GM12873 (cell line): ENCODE measurements at regions not wholly inside any gene's neighbourhood (a gene's known extent, or its start where the extent isn't known, plus 50 kb on each side); places are given as distances from the start of the nearest gene placed in this dataset.

ENCODE experiments used
- TF ChIP-seq, protein P1 (sequence below): IDR thresholded peaks from 2 replicates; pipeline ENCODE4 v1.5.1; 2012; ENCODE audit warnings: low read depth, mild to moderate bottlenecking, moderate library complexity, low read length, control low read depth; ENCODE audit not compliant: insufficient read depth; ENCODE audit errors: missing control alignments

DNA sequence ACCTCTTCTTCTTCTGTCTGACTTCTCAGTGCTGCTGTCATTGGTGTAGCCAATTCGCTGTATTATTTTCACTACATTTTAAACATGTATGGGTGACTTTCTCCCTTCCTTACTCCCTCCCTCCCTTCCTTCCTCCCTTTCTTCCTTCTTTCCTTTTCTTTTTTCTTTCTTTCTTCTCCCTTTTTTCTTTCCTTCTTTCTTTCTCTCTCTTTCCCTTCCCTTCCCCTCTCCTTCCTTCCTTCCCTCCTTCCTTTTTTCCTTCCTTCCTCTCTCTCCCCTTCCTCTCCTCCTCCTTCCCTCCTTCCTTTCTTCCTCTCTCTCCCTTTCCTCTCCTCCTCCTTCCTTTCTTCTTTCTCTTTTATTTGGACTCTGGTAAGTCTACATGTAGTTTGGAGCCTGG, 240.8 kb downstream of the GATA3 start:
- TF ChIP-seq, protein P1, sequence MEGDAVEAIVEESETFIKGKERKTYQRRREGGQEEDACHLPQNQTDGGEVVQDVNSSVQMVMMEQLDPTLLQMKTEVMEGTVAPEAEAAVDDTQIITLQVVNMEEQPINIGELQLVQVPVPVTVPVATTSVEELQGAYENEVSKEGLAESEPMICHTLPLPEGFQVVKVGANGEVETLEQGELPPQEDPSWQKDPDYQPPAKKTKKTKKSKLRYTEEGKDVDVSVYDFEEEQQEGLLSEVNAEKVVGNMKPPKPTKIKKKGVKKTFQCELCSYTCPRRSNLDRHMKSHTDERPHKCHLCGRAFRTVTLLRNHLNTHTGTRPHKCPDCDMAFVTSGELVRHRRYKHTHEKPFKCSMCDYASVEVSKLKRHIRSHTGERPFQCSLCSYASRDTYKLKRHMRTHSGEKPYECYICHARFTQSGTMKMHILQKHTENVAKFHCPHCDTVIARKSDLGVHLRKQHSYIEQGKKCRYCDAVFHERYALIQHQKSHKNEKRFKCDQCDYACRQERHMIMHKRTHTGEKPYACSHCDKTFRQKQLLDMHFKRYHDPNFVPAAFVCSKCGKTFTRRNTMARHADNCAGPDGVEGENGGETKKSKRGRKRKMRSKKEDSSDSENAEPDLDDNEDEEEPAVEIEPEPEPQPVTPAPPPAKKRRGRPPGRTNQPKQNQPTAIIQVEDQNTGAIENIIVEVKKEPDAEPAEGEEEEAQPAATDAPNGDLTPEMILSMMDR = no peak

DNA sequence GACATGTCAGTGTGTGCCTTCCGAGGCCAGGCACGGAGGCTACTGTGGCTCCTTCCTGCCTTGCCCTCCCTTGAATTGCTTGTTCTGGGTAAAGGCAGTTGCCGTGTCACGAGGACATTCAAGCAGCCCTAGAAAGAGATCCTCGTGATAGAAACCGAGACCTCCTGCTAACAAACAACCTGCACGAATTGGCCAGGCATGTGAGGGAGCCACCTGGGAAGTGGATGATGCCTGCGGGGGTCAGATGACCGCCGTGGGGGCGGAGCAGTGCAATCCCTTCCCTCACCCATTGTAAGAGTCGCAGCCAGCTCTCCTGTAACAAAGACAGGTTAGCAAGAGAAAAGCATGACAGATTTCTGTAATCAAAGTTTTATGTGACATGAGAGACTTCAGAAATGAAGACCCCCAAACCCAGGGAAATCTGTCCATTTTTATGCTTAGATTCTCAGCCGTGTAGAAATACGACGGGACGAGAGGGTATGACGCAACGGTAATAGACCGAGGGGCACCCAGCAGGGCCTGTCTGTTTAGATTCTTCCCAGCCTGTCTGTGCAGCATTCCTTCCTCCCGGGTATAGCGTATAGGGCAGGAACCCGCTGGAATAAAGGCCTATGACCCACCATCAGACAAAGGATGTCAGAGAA, 241.7 kb downstream of the GATA3 start:
- TF ChIP-seq, protein P1 = no peak

DNA sequence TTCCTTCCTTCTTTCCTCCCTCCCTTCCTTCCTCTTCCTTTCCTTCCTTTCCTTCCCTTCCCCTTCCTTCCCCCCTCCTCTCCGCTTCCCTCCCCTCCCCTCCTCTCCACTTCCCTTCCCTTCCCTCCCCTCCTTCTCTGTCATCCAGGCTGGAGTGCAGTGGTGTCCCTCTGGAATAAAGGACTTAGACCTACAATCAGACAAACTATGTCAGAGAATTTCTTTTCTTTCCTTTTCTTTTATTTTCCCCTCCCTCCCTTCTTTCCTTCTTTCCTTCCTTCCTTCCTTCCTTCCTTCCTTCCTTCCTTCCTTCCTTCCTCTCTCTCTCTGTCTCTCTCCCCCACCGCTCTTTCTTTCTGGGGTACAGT, 242.2 kb downstream of the GATA3 start:
- TF ChIP-seq, protein P1 = no peak

DNA sequence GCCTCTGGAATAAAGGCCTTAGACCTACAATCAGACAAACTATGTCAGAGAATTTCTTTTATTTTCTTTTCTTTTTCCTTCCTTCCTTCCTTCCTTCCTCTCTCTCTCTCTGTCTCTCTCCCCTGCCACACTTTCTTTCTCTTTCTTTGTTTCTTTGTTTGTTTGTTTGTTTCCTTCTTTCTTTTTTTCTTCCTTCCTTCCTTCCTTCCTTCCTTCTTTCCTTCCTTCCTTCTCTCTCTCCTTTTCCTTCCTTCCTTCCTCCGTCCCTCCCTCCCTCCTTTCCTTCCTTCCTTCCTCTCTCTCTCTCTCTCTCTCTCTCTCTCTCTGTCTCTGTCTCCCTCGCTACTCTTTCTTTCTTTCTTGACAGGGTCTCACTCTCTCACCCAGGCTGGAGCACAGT, 242.6 kb downstream of the GATA3 start:
- TF ChIP-seq, protein P1 = no peak

DNA sequence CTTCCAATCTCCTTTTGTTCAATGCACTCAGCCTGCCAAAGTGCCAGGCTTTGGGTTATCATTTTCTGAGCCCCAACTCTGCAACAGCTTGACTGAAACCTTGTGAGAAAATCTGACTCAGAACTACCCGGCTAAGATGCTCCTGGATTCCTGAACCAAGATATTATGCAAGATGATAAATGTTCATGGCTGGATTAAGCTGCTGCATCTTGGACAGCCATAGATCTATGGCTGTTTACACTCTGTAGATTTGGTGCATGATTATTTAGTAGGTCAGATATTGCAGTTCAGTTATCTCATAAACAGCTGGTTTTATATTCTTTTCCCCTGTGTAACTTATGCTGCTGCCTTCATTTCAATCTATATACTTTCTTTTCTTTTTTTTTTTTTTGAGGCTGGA, 243.5 kb downstream of the GATA3 start:
- TF ChIP-seq, protein P1 = no peak

DNA sequence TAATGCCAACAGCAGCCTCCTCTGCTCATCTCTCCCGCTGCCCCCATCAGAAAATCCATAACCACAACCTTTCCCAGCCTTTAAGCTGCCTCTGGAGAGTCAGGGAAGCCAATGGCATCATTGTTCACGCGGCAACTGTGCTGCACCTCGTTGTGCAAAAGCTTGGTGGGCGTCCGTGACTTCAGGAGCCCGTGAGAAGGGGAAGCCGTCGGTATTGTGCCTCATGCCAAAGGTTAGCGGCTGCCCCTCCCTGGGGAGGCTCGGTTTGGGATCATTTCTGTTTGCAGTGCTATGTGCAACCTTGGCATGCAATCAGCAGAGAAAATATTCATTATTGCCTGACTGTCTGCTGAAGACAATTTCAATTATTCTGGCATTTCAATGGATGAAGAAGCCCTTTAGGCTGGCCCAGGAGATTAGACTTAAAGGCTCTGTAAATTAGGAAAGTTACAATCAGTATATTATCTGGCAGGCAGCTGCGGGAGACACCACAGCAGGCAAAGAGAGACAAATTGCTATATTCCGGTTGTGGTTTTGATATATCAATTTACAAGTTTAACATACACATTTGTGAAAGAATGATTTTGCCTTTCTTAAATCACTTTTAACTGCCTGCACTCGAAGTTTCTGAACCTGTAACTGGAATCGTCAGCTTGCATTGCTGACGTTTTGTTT, 244.5 kb downstream of the GATA3 start:
- TF ChIP-seq, protein P1 = no peak

DNA sequence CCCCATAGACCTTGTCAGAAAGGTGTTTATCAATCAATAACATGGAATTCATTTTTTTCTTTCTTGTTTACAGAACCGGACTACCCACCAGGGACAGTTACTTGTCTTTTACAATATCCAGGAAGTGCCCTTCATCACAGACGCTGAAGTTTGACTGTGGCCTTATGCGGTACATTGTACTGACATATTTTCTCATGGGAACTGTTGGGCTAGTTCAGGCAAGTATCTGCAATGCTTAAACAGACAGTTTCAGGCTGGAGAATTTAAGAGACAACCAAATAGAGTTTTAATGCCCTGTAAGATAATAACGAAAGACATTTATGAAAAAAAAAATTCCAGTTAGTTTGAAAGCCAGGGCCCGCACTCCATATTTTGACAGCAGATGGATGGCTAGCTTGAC, 246.4 kb downstream of the GATA3 start:
- TF ChIP-seq, protein P1 = no peak
